Mucosa of descending colon (tissue), 3 donors: ENCODE measurements at regions not wholly inside any gene's neighbourhood (a gene's known extent, or its start where the extent isn't known, plus 50 kb on each side); places are given as distances from the start of the nearest gene placed in this dataset.

Source experiments
- ATAC-seq: fragments of 200-7000 bp; cut with Tn5 transposase; one replicate; pipeline ENCODE4 v1.9.1; 2020; ENCODE audit warnings: mild to moderate bottlenecking, moderate library complexity
- DNase-seq, 3 donors: peaks; one replicate each; pipeline ENCODE4 v3.0.0-alpha.2; 2020
- H3K36me3 ChIP-seq: fragments of 200-600 bp; one replicate; pipeline ENCODE4 v1.8.0; 2021; ENCODE audit warnings: low read depth, mild to moderate bottlenecking
- H3K4me1 ChIP-seq: fragments of 200-600 bp; one replicate; pipeline ENCODE4 v1.8.0; 2021; ENCODE audit warnings: low read depth, mild to moderate bottlenecking
- H3K4me3 ChIP-seq: fragments of 200-600 bp; one replicate; pipeline ENCODE4 v1.8.0; 2021; ENCODE audit warnings: mild to moderate bottlenecking
- H3K9me3 ChIP-seq: fragments of 200-600 bp; one replicate; pipeline ENCODE4 v1.8.0; 2021; ENCODE audit warnings: mild to moderate bottlenecking
- CTCF ChIP-seq: fragments of 200-600 bp; IDR thresholded peaks from one replicate; pipeline ENCODE4 v1.8.0; 2022; ENCODE audit warnings: antibody characterized with exemption, mild to moderate bottlenecking
- intact Hi-C, 2 donors: fragments of 100-400 bp; cut with DNase I in 1 of 2; cut with micrococcal nuclease in 1 of 2; formaldehyde crosslinking; loops; one replicate each; pipeline versions ENCODE4 v1.11.0 to v1.11.1; 2022; cut with DNase I, micrococcal nuclease
- donor health status: DM: no; HTN: no; CAD: no; lungs with moderate emphysema.
- donor health status: DM: no; HTN: no; CAD: no.
- donor health status: DM: no; HTN: yes; CAD: no.

GRCh38 chr3:177948716-177949425 lies 587.4 kb upstream of the KCNMB2 start:
- intact Hi-C loops: no loop called here
- TF ChIP-seq CTCF: no peak
- H3K36me3 ChIP-seq: no peaks in the 10 kb centered on the region
- no peak for ATAC-seq
- no peak for DNase-seq
- no peaks in the 10 kb centered on the region for H3K4me1 ChIP-seq
- H3K4me3 ChIP-seq: no peak overlapping the region
- no peaks in the 10 kb centered on the region for H3K9me3 ChIP-seq

- TF ChIP-seq CTCF: no peak
- Histone ChIP-seq H3K36me3 (no peaks in the 10 kb centered on the region), H3K4me3 (no peak overlapping the region), H3K4me1 (no peaks in the 10 kb centered on the region), H3K9me3 (no peaks in the 10 kb centered on the region)
- DNase-seq (no peak), ATAC-seq (no peak)
- intact Hi-C loops: no loop called here
These were observed 577.0 kb upstream of the KCNMB2 start for GRCh38 chr3:177959188-177959587.

GRCh38 chr3:177960014-177960413 lies 576.2 kb upstream of the KCNMB2 start:
- DNase-seq (no peak), ATAC-seq (no peak)
- intact Hi-C loops: no loop called here
- no peak overlapping the region for H3K4me3 ChIP-seq
- no peaks in the 10 kb centered on the region for H3K36me3 ChIP-seq
- H3K9me3 ChIP-seq: no peaks in the 10 kb centered on the region
- no peak for TF ChIP-seq CTCF
- H3K4me1 ChIP-seq: no peaks in the 10 kb centered on the region

GRCh38 chr3:177960722-177961121 lies 575.5 kb upstream of the KCNMB2 start:
- ATAC-seq: no peak

GRCh38 chr3:177961784-177962183 lies 574.5 kb upstream of the KCNMB2 start:
- H3K4me1 ChIP-seq: no peaks in the 10 kb centered on the region
- no peak overlapping the region for H3K4me3 ChIP-seq
- no peak for ATAC-seq
- DNase-seq: no peak
- no peak for TF ChIP-seq CTCF
- H3K36me3 ChIP-seq: no peaks in the 10 kb centered on the region
- no peaks in the 10 kb centered on the region for H3K9me3 ChIP-seq
- intact Hi-C loops: no loop called here

More at GRCh38 chr3:177960722-177961121, 575.5 kb upstream of the KCNMB2 start:
- no peaks in the 10 kb centered on the region for H3K4me1 ChIP-seq
- DNase-seq: no peak
- TF ChIP-seq CTCF: no peak
- H3K9me3 ChIP-seq: no peaks in the 10 kb centered on the region
- intact Hi-C loops: no loop called here
- no peak overlapping the region for H3K4me3 ChIP-seq
- H3K36me3 ChIP-seq: no peaks in the 10 kb centered on the region

GRCh38 chr3:177966493-177966892 lies 569.7 kb upstream of the KCNMB2 start:
- intact Hi-C loops: no loop called here
- ATAC-seq (no peak), DNase-seq (no peak)
- H3K36me3 ChIP-seq: no peaks in the 10 kb centered on the region
- TF ChIP-seq CTCF: no peak
- no peaks in the 10 kb centered on the region for H3K9me3 ChIP-seq
- H3K4me1 ChIP-seq: no peaks in the 10 kb centered on the region
- no peak overlapping the region for H3K4me3 ChIP-seq
